Activated CD8-positive, alpha-beta T cell treated with anti-CD3 and anti-CD28 coated beads for 36 hours (primary cell): ENCODE measurements at regions not wholly inside any gene's neighbourhood (a gene's known extent, or its start where the extent isn't known, plus 50 kb on each side); places are given as distances from the start of the nearest gene placed in this dataset.
A peak's percentile ranks its signal among the peaks of the same experiment; 100 is the strongest.

Experiments
- ATAC-seq: fragments of 200-7000 bp; cut with Tn5 transposase; one replicate; pipeline ENCODE4 v1.10.0; 2021; ENCODE audit warnings: mild to moderate bottlenecking, moderate library complexity
- CTCF ChIA-PET: fragments of 350-600 bp; sonication (Branson Sonifier 250); formaldehyde crosslinking; loops from one replicate; lab custom pipeline; 2021; ENCODE audit warnings: antibody characterized with exemption; lab: Charles Lee
- POLR2A ChIA-PET: fragments of 350-600 bp; sonication (Branson Sonifier 250); formaldehyde crosslinking; loops from one replicate; lab custom pipeline; 2021; ENCODE audit warnings: antibody characterized with exemption; lab: Charles Lee
- DNase-seq: peaks from one replicate; pipeline ENCODE4 v3.0.0-alpha.2; 2020
- H3K27ac Mint-ChIP-seq: one replicate; pipeline ENCODE4 v1.8.0; 2021; ENCODE audit warnings: mild to moderate bottlenecking, mixed read lengths
- H3K27me3 Mint-ChIP-seq: one replicate; pipeline ENCODE4 v1.8.0; 2021; ENCODE audit warnings: mixed read lengths
- H3K36me3 Mint-ChIP-seq: one replicate; pipeline ENCODE4 v1.8.0; 2021; ENCODE audit warnings: low read depth, mixed read lengths
- H3K4me1 Mint-ChIP-seq: one replicate; pipeline ENCODE4 v1.8.0; 2021; ENCODE audit warnings: low read depth, mixed read lengths
- H3K4me3 Mint-ChIP-seq: one replicate; pipeline ENCODE4 v1.8.0; 2021; ENCODE audit warnings: mild to moderate bottlenecking, moderate library complexity, mixed read lengths
- H3K9me3 Mint-ChIP-seq: one replicate; pipeline ENCODE4 v1.8.0; 2021; ENCODE audit warnings: mixed read lengths
- intact Hi-C: fragments of 100-400 bp; cut with micrococcal nuclease; formaldehyde crosslinking; loops from one replicate; pipeline ENCODE4 v1.10.0; 2022
- TF ChIP-seq, protein P1 (sequence below): fragments of 200-600 bp; IDR thresholded peaks from one replicate; pipeline ENCODE4 v1.8.0; 2022; ENCODE audit warnings: antibody characterized with exemption, mild to moderate bottlenecking

DNA sequence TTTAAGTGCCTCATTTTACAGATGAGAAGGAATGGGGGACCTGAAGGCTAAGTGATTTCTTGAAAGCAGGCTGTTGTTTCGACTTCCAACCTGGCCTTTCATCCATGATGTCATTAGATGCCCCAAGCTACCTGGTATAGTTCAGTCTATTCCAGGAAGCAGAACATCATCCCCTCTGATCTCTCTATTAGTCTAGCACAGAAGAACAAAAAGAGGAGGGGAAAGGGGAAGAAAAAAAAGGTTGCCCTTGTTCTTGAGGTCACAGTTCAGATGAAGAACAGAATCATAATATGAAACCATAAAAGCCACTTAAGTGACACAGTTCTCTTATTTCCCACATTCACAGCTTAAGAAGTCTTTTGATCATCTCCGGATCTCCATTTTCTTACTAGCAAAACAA is 386.2 kb upstream of the HNRNPA3 start:
- DNase-seq (peak; percentile 49), ATAC-seq (peak; percentile 95)
- peak overlapping the region; percentile 55 for H3K4me3 Mint-ChIP-seq
- peaks cover 2% of the 10 kb centered on the region for H3K9me3 Mint-ChIP-seq
- intact Hi-C loops: no loop called here
- CTCF ChIA-PET: interaction anchor here (1.2 to 2.9 kb wide), 9 partner anchors 9 to 338 kb away, joined by 3 to 15 read pairs (median 5); no protein-coding TSS in a partner anchor
- no peaks in the 10 kb centered on the region for H3K36me3 Mint-ChIP-seq
- TF ChIP-seq, protein P1, sequence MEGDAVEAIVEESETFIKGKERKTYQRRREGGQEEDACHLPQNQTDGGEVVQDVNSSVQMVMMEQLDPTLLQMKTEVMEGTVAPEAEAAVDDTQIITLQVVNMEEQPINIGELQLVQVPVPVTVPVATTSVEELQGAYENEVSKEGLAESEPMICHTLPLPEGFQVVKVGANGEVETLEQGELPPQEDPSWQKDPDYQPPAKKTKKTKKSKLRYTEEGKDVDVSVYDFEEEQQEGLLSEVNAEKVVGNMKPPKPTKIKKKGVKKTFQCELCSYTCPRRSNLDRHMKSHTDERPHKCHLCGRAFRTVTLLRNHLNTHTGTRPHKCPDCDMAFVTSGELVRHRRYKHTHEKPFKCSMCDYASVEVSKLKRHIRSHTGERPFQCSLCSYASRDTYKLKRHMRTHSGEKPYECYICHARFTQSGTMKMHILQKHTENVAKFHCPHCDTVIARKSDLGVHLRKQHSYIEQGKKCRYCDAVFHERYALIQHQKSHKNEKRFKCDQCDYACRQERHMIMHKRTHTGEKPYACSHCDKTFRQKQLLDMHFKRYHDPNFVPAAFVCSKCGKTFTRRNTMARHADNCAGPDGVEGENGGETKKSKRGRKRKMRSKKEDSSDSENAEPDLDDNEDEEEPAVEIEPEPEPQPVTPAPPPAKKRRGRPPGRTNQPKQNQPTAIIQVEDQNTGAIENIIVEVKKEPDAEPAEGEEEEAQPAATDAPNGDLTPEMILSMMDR: no peak
- peak overlapping the region; percentile 93 for H3K27ac Mint-ChIP-seq
- POLR2A ChIA-PET: interaction anchor here (0.7 to 1.2 kb wide), 2 partner anchors 9 to 12 kb away, joined by 3 to 4 read pairs; no protein-coding TSS in a partner anchor
- H3K4me1 Mint-ChIP-seq: peaks cover 61% of the 10 kb centered on the region
- peaks cover 2% of the 10 kb centered on the region for H3K27me3 Mint-ChIP-seq

DNA sequence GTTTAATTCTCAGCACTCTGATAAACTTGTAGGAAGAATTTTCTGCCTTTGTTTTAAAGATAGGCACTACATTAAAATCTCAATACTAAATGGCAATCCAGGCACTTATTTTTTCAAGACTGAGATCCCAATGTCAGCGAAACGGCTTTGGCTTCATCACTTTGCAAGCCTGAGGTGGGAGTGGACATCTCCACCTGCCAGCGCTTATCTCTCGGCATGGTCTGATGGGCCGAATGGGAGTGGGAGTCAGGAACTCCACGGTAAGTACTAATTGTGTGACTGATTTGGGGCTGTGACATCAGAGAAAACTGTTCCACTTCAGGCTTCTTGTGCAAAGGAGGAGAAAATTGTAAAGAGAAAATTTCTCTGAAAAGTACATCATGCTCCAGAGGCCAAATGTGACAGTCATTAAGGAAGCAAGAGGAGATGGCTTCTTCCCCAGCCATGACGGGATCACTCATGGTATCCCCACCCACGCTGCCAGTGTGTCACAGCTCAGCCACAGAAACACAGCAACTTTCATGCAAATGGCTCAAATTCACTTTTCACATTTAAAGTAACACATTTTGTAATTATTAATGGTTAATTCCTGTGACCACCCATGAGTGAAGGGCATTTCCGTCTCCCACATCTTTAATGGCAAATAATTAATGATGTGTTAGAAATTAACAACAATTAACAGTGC is 385.5 kb upstream of the HNRNPA3 start:
- peak; percentile 89 for DNase-seq
- Mint-ChIP-seq H3K36me3 (no peaks in the 10 kb centered on the region), H3K27ac (peak overlapping the region; percentile 93), H3K9me3 (peaks cover 2% of the 10 kb centered on the region), H3K4me1 (peaks cover 56% of the 10 kb centered on the region), H3K4me3 (peak overlapping the region; percentile 55), H3K27me3 (peaks cover 2% of the 10 kb centered on the region)
- intact Hi-C loops: no loop called here
- CTCF ChIA-PET: interaction anchor here (1.2 to 2.9 kb wide), 9 partner anchors 10 to 321 kb away, joined by 3 to 15 read pairs (median 6); no protein-coding TSS in a partner anchor
- POLR2A ChIA-PET: interaction anchor here (1.2 to 2.3 kb wide), 2 partner anchors 8 to 10 kb away, joined by 4 to 6 read pairs; no protein-coding TSS in a partner anchor
- TF ChIP-seq, protein P1: no peak
- ATAC-seq: peak; percentile 27

DNA sequence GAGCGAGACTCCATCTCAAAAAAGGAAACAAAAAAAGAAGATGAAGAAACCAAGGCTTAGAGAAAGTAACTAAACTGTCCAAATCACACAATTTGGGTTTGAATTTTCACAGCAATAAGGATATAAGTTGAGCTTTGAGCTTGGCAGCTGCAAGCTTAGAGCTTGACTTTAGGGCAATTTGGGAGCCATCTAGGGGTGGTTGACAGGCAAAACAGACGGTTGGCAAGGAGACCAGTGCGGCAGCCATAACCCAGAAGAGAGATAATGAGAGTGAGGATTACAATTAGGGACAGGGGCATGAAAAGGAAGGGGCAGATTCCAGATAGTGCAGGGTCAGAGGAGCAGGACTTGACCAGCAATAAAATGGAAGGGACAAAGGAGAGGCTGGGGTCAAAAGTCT is 382.2 kb upstream of the HNRNPA3 start:
- H3K4me3 Mint-ChIP-seq: no peak overlapping the region
- POLR2A ChIA-PET: no interaction called here
- ATAC-seq: peak; percentile 31
- peaks cover 2% of the 10 kb centered on the region for H3K27me3 Mint-ChIP-seq
- peak; percentile 53 for DNase-seq
- no peaks in the 10 kb centered on the region for H3K36me3 Mint-ChIP-seq
- CTCF ChIA-PET: interaction anchor here (0.8 to 2.3 kb wide), 5 partner anchors 9 to 319 kb away, joined by 3 to 13 read pairs (median 5); no protein-coding TSS in a partner anchor
- H3K4me1 Mint-ChIP-seq: peaks cover 28% of the 10 kb centered on the region
- intact Hi-C loops: no loop called here
- TF ChIP-seq, protein P1: no peak
- no peaks in the 10 kb centered on the region for H3K9me3 Mint-ChIP-seq
- no peak overlapping the region for H3K27ac Mint-ChIP-seq

DNA sequence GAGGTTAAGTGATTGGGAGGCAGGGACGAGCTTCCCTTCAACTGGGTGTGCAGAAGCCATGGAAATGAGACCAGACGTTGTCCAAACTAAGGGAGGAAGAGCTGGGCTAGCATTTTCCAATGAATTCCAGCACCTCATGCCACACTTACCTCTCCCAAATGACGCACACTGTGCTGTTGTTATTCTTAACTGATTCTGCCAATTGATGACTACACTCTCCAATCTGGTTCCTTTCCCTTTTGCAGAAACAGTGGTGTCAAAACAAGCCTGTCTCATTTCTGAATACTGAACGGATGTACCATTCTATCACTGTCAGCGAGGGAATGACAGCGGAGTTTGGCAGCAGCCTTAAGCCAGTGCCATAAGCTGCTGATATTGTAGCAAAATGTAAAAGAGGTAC is 380.5 kb upstream of the HNRNPA3 start:
- H3K4me1 Mint-ChIP-seq: peaks cover 13% of the 10 kb centered on the region
- H3K36me3 Mint-ChIP-seq: no peaks in the 10 kb centered on the region
- no peaks in the 10 kb centered on the region for H3K9me3 Mint-ChIP-seq
- H3K27ac Mint-ChIP-seq: no peak overlapping the region
- no peak for DNase-seq
- CTCF ChIA-PET: interaction anchor here (0.9 to 2.3 kb wide), 2 partner anchors 11 to 20 kb away, joined by 3 to 13 read pairs; no protein-coding TSS in a partner anchor
- H3K27me3 Mint-ChIP-seq: peaks cover 2% of the 10 kb centered on the region
- no peak overlapping the region for H3K4me3 Mint-ChIP-seq
- no peak for ATAC-seq
- intact Hi-C loops: no loop called here
- TF ChIP-seq, protein P1: no peak
- POLR2A ChIA-PET: interaction anchor here (0.9 to 1.2 kb wide), 2 partner anchors 9 to 21 kb away, joined by 3 read pairs; no protein-coding TSS in a partner anchor

DNA sequence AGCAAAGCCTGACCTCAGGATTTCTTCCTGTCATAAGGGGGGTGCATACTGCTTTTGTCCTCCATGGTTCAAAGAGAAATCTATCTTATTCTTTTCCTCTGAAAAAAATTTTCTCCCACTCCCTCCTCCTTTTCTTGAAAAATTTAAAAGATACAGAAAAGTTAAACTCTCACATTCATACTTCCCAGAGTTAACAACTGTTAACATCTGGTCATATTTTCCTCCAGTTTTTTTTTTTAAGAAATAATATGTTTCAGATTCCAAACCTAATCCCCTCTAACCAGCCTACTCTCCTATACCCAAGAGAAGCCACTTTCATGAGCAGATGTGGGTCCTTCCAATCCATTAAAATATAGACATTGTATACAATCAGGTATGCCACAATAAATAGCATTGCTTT is 378.9 kb upstream of the HNRNPA3 start:
- TF ChIP-seq, protein P1: no peak
- H3K27me3 Mint-ChIP-seq: peaks cover 2% of the 10 kb centered on the region

More for the DNA sequence above, 378.9 kb upstream of the HNRNPA3 start:
- CTCF ChIA-PET: no interaction called here
- no peak overlapping the region for H3K4me3 Mint-ChIP-seq
- no peaks in the 10 kb centered on the region for H3K9me3 Mint-ChIP-seq
- DNase-seq: no peak
- no peak for ATAC-seq
- POLR2A ChIA-PET: no interaction called here
- no peak overlapping the region for H3K27ac Mint-ChIP-seq
- peaks cover 3% of the 10 kb centered on the region for H3K4me1 Mint-ChIP-seq
- H3K36me3 Mint-ChIP-seq: no peaks in the 10 kb centered on the region
- intact Hi-C loops: no loop called here
